Lung (tissue), 11 donors: ENCODE measurements at regions not wholly inside any gene's neighbourhood (a gene's known extent, or its start where the extent isn't known, plus 50 kb on each side); places are given as distances from the start of the nearest gene placed in this dataset.

Source experiments
- ATAC-seq: fragments of 200-7000 bp; cut with Tn5 transposase; one replicate; pipeline ENCODE4 v1.9.1; 2020; ENCODE audit warnings: moderate number of reproducible peaks; ENCODE audit not compliant: insufficient read depth, low FRiP score
- DNase-seq, 3 donors: peaks; one replicate each; pipeline ENCODE4 v3.0.0-alpha.2; 2013 to 2017
- H3K27ac ChIP-seq, 2 donors: one replicate each; pipeline ENCODE4 v1.5.1; 2013; ENCODE audit warnings: mild to moderate bottlenecking in 2 of 2, moderate library complexity in 2 of 2, control low read depth in 1 of 2, inconsistent platforms in 1 of 2, low read depth in 1 of 2, low read length in 1 of 2
- H3K27me3 ChIP-seq, 3 donors: one replicate each; pipeline ENCODE4 v1.5.1; 2013; ENCODE audit warnings: low read length in 2 of 3; ENCODE audit not compliant: control insufficient read depth in 3 of 3, insufficient read depth in 3 of 3
- H3K36me3 ChIP-seq, 4 donors: one replicate each; pipeline ENCODE4 v1.5.1; 2013; ENCODE audit warnings: low read length in 4 of 4, mild to moderate bottlenecking in 1 of 4, moderate library complexity in 1 of 4; ENCODE audit not compliant: control insufficient read depth in 4 of 4, insufficient read depth in 4 of 4
- H3K4me1 ChIP-seq, 5 donors: one replicate each; pipeline ENCODE4 v1.5.1; 2013; ENCODE audit warnings: low read length in 5 of 5, mild to moderate bottlenecking in 2 of 5, moderate library complexity in 1 of 5; ENCODE audit not compliant: control insufficient read depth in 5 of 5, insufficient read depth in 5 of 5
- H3K4me3 ChIP-seq: one replicate; pipeline ENCODE4 v1.5.1; 2013; ENCODE audit warnings: mild to moderate bottlenecking, control low read depth, moderate library complexity
- H3K9ac ChIP-seq, 2 donors: one replicate each; pipeline ENCODE4 v1.5.1; 2013; ENCODE audit warnings: low read length in 2 of 2, control low read depth in 1 of 2; ENCODE audit not compliant: insufficient read depth in 1 of 2
- H3K9me3 ChIP-seq, 4 donors: one replicate each; pipeline ENCODE4 v1.5.1; 2013; ENCODE audit warnings: low read length in 3 of 4, mild to moderate bottlenecking in 1 of 4, moderate library complexity in 1 of 4; ENCODE audit not compliant: control insufficient read depth in 4 of 4, insufficient read depth in 3 of 4
- CTCF ChIP-seq: IDR thresholded peaks from 2 replicates; pipeline ENCODE4 v1.5.1; 2012; ENCODE audit warnings: mild to moderate bottlenecking; ENCODE audit errors: control extremely low read depth, extremely low read depth
- WGBS, 2 donors: extraction: QIAGEN DNeasy Blood & Tissue Kit; methylation state at CpG; one replicate each; pipeline ENCODE4 v1.1.7; 2013; 5-methylcytosine and 5-hydroxymethylcytosine counted together
- donor health status: control.
- donor health status: control.
- donor health status: Bipolar disorder and iron deficiency.
- donor health status: healthy.
- donor health status: DM: yes; HTN: yes; CAD: no.

- peaks cover 0 to 4% (median 0%) of the 10 kb centered on the region in 3 donors for H3K27me3 ChIP-seq
- H3K9me3 ChIP-seq = no peaks in the 10 kb centered on the region
- no peak overlapping the region for H3K27ac ChIP-seq
- WGBS, 2 donors = 80 to 82% methylated on average over 4 of the region's 4 CpGs
- no peaks in the 10 kb centered on the region for H3K36me3 ChIP-seq
- no peak overlapping the region for H3K4me3 ChIP-seq
- no peaks in the 10 kb centered on the region for H3K4me1 ChIP-seq
- TF ChIP-seq CTCF = no peak
- no peak overlapping the region for H3K9ac ChIP-seq
- no peak for ATAC-seq
- no peak for DNase-seq
Measured at GRCh38 chr20:4542270-4542669, 144.0 kb upstream of the PRNP start.

GRCh38 chr20:4534315-4534714 lies 151.9 kb upstream of the PRNP start:
- Histone ChIP-seq H3K27ac (no peak overlapping the region), H3K4me3 (no peak overlapping the region), H3K36me3 (no peaks in the 10 kb centered on the region), H3K4me1 (no peaks in the 10 kb centered on the region), H3K27me3 (peaks cover 0 to 2% (median 0%) of the 10 kb centered on the region in 3 donors), H3K9me3 (no peaks in the 10 kb centered on the region), H3K9ac (no peak overlapping the region)
- TF ChIP-seq CTCF = no peak
- ATAC-seq = no peak
- 81 to 91% methylated on average over 3 of the region's 3 CpGs for WGBS, 2 donors
- no peak for DNase-seq

- ATAC-seq = no peak
Measured at GRCh38 chr20:4533368-4534133, 152.7 kb upstream of the PRNP start.

More at GRCh38 chr20:4533368-4534133, 152.7 kb upstream of the PRNP start:
- Histone ChIP-seq H3K36me3 (no peaks in the 10 kb centered on the region), H3K4me3 (no peak overlapping the region), H3K9ac (no peak overlapping the region), H3K27me3 (peaks cover 0 to 2% (median 0%) of the 10 kb centered on the region in 3 donors), H3K9me3 (peaks cover 0 to 2% (median 0%) of the 10 kb centered on the region in 4 donors), H3K27ac (no peak overlapping the region), H3K4me1 (no peaks in the 10 kb centered on the region)
- no peak for DNase-seq
- no peak for TF ChIP-seq CTCF
- 69 to 76% methylated on average over 10 of the region's 10 CpGs for WGBS, 2 donors
